Germinal center (tissue), 1 donor: ENCODE measurements at regions not wholly inside any gene's neighbourhood (a gene's known extent, or its start where the extent isn't known, plus 50 kb on each side); places are given as distances from the start of the nearest gene placed in this dataset.

ENCODE experiments used
- DNase-seq: peaks from one replicate; pipeline ENCODE4 v3.0.0; 2012; ENCODE audit warnings: mixed read lengths, low spot score

DNA sequence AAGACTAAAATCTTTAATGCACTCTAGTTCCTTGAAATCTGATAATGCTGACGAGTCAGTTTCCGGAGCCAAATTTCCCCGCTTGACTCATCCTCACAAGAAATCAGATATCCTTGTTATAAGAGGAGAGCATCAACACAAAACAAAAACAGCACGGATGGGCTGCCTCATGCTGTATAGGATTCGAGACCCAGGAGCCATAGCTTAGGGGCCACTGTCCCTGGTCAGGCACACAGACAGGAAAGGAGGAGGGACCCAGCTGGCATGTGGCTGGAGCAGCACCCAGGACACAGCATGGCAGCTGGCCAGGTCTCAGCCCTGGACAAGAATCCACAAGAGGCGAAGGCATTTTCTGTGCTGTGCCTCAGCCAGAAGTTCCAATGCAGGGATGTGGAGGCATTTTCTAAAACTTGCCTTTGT lies 110.2 kb upstream of the SPATA13 start:
- no peak for DNase-seq

DNA sequence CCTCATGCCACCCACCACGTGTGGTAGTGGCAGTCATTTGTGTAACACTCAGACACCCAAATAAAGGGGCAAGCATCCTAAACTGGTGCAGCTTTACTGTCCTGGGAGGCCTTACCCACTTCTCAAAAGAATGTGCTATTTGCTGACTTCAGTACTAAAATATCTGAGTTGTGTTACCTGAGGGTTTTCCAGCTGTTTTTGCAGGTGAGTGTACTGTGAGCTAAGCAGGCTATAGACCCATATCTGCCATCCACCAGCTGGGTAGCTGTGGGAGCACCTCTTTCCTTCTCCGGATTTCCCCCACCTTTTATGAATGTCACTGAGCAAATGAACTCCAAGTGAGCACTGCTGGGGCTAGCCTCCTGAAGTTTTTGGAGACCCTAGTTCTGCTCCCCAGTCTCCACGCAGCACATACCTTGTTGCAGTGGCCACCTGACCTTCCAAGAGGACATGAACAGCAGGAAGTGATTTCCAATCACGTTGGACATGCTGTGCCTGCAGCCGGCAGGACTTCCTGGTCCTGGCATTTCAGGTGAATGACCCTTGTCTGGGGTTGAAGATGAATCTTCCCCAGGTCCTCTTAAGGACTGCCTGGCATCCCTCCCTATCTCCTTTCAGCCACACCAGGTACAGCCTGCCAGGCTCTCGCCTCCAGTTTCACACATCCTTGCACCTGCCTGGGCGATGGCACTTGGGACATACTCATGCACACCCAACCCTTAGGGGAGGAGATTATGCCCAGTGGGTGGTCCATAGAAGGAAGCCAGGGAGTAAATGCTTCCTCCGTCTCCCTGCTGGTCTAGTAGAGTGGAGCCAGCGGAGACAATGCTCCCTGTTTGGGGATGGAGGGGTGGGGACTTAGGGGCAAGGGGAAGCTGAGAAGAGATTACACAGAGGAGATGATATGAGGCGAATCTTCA lies 109.5 kb upstream of the SPATA13 start:
- no peak for DNase-seq

DNA sequence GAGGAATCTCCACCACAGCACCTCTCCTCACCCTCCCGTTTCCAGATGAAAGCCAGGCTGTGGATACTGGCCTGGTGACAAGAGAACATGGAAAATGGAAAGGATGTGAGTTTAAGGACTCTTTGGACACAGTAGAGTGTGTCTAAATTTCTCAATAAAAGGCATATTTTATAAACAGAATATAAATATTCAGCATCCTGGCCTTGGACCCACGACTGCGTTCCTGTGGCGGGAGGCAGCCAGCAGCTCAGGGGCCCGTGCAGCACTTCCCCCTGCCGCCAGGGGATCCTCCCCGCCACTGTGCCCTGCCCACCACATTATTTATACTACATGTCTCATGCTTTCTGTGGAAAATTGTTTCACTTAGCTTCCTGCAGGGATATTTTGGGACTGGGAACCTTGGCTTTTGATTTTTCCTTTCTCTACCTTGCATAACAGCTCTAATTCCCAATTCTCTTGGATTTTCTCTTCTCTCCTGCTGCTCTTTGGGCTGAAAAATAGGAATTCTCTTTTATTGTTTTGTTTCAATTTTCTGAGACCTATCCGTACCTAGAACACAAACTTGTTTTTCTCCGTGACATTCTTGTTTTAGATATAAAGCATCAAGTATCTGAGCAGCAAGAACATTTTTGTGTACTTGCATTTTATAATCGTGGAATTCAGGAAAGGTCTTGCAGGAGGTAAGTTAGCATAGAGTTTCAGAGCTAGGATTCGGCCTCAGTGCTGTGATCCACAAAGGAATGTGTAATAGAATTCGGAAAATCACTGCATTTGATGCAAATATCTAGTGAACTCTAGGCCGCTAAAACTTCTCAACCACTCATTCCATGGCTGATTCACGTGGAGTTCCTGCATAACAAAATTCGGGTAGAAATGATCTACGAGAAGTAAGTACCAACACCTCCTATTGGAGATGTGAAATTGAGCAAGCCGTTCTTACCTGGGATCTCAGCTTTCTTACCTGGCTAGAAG lies 107.7 kb upstream of the SPATA13 start:
- DNase-seq, result no peak

DNA sequence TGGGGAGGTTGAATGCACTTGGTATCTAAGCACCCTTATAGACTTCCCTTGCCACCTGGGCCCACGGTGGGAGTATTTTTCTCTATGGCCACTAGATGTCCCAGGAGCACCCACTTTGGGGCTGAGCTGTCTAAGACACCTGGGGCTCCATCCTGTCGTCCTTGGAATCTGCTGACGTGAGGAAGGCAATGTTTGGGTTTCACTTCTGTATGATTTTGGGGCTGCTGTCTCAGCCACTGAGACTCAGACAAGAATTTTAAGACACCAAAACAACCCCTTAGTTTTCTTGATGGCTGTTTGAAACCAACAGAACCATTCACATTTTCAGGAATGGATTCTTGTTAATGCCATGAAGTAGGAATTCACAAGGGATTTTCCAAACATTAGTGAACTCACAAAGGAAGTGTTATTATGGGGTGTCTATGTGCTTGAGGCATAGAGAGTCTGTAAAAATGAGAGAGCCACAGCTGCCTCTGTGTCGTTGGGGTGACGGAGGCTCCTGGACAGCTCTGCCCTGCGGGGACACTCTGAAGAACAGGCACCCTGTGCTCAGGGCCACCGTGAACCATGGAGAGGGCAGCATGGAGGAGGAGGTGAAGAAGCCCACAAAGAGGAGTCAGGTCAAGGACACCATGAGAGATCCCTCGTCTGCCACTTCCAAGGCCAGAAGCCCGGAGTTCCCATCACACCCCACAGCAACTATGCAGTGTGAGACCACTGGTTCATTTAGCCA lies 106.8 kb upstream of the SPATA13 start:
- peak; percentile 74 for DNase-seq

DNA sequence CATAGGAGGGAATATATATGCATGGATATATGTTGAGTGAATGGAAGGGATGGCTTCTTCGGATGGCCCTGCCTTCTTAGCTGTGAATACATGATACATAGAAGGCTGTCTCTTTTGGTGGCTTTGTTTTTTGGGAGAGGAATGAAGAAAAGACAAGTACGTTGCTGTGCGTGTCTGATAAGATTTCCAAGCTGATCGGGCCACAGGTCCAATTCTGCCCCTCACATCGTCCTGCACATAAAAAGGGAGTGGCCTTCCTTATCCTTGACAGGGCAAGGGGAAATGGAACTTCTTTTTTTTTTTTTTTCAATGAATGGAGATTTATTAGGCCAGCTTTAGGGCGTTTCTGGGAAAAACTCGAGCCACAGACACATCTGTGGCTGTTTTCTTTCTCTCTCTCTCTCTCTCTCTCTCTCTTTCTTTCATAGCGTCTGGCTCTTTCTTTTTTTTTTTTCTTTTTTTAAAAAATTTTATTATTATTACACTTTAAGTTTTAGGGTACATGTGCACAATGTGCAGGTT lies 103.8 kb upstream of the SPATA13 start:
- DNase-seq, result no peak

DNA sequence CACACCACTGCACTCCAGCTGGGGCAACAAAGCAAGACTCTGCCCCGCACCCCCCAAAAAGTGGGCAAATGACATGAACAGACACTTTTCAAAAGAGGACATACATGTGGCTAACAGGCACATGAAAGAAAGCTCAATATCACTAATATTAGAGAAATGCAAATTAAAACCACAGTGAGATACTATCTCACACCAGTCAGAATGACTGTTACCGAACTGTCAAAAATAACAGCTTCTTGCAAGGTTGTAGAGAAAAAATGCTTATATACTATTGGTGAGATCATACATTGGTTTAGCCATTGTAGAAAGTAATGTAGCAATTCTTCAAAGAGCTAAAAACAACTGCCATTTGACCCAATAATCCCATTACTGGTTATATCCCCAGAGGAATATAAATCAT lies 99.5 kb upstream of the SPATA13 start:
- no peak for DNase-seq

DNA sequence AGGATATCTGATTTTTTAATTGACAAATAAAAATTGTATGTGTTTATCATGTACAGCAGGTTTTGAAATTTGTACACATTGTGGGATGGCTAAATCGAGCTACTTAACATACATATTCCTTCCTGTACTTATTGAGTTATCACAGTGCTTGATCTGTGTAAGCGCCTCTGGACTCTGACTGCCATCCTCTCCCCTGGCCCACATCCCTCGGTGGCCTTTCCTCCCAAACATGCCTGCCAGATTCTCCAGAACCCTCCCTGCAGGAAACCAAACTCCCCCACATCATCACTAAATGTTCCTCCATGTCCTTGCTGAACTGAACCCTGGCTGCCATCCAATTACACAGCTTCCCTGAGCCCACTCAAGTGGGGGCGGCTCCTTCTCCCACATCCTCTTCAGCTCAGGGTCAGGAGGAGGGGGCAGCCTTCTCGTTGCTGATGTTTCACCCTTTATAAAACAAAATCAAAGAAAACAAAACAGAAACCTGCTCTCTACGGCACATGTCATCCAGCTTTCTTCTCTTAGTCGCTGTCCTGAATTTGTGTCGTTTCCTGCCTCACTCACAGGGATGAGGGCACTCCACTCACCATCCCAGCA lies 97.1 kb upstream of the SPATA13 start:
- DNase-seq, result no peak

DNA sequence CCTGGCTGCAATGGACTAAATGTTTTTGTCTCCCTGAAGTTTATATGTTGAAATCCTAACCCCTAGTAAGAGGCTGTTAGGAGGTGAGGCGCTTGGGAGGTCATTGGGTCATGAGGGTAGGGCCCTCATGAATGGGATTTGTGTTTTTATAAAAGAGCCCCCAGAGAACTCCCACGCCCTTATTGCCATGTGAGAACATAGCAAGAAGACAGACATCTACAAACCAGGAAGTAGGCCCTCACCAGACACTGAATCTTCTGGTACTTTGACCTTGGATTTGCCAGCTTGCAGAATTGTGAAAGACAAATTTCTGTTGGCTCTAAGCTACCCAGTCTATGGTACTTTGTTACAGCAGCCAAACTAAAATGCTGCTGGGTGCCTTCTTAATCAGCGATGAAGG lies 96.1 kb upstream of the SPATA13 start:
- no peak for DNase-seq

DNA sequence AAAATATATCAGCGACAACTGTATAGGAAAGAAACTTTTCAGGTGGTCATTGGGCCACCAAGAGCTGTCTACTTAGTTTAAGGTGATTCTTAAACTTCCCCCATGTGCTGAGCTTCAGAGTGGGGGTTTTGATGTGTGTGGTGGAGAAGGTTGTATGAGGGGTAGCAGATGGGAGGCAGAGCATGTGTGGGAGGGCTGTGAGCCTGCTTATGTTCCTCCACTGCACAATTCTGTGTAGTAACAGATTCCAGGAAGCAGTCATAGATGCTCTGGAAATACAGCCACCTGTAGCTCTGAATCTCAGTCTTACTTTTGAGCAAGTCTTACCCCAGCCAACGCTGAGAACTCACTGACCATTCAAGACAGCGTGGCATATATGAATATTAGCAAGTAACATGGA lies 95.3 kb upstream of the SPATA13 start:
- DNase-seq, result no peak

DNA sequence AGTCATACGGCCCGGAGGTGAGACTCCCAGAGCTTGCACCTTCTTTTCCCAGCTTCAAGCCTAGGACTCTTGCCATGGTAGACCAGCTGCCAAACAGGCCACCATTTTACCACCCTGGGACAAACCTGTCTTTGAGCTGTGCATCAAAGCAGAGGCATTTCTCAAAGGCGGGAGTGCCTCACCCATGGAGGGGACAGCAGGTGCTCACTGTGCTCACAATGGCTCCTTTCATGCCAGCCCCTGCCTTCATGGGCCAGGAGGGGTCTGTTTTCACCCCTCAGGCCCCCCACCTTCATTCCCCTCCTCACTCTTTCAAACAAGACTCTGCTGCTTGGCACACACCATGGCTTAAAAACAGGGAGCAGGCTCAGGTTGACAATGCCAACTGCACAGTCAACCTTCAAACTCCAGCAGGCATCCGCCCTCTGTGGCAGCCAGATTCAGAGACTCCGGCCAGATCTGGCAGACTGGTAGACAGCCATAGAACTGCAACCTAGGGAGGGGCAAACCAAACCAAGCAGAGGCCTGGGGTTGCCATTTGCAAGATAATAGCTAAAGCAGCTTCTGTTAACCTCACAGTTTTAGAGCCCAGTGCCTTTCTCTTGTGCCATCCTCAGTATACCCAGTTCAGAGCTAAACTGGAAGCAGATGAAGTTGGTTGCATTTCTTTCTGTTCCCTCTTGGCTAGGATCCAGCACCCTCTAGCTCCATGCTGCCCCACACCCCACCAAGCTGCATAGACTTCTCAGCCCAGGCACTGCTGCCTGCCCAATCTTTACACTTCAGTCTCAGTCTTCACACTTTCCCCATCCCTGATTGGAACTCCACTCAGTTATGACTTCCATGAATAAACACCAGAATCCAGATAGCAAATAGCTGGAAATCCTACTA lies 93.9 kb upstream of the SPATA13 start:
- no peak for DNase-seq

DNA sequence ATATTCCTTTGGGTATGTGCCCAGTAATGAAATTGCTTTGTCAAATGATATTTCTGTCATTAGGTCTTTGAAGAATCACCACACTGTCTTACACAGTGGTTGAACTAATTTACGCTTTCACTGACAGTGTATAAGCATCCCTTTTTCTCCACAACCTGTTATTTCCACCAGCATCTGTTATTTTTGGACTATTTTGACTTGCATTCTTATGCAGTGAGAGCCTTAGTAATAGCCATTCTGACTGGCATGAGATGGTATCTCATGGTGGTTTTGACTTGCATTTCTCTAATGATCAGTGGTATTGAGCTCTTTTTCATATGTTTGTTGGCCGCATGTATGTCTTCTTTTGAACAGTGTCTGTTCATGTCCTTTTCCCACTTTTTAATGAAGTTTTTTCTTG lies 92.0 kb upstream of the SPATA13 start:
- DNase-seq, result no peak

DNA sequence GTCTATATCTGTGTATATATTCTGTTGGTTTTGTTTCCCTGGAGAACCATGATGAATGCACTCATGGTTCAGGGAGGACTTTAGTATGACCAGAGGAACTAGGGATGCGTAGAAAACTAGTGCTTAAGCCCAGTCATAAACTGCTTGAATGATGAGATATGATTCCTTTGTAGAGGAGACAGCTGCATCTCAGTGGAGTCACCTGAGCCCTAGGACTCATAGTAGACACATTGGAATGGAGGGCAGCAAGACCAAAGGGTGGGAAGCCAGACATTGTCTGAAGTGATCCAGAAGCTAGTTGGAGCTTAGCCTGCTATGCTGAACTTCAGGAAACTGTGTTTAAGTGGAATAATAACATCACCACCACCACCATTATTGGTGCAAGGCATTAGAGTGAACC lies 89.5 kb upstream of the SPATA13 start:
- no peak for DNase-seq

DNA sequence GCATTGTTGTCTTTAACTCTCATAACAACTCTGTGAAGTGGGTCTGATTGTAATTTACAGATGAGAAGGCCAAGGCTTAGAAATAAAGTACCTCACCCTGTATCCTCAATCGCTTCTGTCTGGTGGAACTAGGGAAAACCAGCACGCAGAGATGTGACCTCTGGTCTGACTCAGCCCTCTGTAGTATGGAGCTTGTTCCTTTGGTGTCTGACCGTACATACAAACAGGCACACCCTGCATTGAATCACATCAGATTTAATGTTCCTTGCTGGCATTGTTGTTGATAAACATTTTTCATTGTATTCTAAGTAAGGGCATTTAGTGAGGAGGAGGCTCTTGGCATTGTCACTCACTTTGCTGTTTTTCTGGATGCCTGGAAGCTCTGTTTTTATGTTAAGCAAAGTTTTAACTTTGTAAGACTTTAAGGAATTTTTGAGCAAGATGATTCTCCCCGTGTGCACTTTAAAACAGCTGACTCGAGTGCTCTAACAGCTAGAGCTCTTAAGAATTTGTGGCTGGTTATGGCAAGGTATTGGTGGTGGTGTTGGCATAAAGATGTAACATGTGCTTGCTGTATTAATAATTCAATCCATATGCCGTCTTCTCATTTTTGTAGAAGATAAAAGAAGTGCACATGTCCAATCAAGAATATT lies 89.0 kb upstream of the SPATA13 start:
- DNase-seq, result no peak

DNA sequence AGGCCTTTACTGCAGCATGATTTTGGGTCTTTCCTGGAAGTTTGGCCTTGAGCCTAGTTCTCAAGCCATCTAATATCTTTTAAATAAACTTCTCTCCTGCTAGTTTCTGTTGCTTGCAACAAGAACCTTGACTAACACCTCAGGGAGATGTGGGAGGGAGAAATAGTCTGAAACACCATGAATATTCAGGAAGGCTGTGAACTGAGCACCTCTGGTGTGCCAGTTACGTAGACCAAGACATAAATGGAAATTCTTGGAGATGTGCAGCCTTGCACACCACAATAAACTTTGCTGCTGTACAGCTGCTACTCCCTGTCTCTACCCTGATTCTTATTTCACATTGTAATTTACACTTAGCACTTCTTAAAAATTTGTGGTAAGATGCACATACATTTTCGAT lies 86.9 kb upstream of the SPATA13 start:
- no peak for DNase-seq

DNA sequence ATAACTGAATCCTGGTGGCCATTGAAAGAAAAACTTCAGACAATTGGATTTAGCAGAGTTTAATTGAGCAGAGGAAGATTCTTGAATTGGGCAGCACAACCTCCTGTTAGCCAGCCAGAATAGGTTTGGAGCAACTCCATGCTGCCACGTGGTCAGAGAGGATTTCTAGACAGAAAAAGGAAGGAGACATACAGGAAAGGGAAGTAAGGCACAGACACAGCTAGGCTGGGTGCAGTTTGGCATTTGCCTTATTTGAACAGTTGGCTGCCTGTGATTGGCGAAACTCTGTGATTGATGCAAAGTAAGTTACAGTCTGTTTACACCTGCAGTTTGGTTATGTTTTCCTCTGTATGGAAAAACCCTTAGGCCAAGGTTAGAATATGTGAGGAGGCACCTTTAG lies 85.8 kb upstream of the SPATA13 start:
- no peak for DNase-seq

DNA sequence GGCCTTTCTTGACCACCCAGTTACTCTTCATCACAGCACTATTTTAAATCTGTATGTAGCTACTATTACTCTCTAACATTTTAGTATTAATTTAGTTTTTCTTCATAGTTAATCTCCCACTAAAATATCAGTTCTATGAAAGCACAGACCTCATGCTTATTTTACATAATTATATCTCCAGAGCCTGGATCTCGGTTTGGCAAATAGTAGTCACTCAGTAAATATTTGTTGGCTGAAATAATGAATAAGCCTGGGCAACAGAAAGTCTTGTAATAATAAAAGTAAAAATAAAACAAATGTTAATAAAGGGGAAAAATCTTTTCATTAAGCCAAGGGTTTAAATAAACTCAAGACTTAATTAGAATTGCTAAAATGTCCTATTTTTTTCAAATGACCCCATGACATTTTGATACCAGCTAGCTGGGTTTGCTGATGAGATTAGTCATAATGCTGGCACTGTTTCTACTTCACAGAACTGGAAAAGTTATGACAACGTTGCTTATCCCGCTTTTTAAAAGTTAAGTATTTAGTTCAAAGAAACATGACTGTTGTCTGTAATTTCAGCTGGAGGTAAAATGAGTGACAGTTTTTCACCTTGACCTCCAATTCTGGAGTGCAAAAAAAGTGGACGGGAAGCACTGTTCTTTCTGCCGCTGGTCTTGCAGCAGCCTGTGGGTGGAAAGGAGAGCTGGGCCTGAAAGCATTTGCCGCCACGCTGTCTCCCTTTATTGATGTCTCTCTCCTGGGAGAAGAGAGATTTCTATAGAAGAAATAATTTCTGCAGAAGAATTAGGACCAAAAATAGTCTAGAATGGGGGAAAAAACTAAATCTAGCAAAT lies 85.2 kb upstream of the SPATA13 start:
- DNase-seq, result no peak

DNA sequence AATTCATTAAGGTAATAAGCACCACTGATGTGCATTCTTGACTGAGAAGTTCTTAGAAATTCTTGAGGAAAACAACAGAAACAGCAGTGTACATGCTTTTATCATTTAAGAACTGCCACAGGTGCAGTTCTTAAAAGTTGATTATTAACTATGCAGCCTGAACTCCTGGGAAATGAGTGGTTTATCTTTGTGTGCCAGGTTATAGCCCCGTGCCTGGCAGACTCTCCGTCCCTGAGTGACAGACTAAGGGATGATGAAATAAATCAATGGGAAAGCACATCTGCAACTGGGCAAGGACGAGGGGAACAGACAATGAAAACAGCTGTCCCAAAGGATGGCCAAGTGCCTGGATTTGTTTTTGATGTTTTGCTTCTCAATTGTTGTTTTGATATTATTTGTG lies 84.4 kb upstream of the SPATA13 start:
- DNase-seq, result no peak

DNA sequence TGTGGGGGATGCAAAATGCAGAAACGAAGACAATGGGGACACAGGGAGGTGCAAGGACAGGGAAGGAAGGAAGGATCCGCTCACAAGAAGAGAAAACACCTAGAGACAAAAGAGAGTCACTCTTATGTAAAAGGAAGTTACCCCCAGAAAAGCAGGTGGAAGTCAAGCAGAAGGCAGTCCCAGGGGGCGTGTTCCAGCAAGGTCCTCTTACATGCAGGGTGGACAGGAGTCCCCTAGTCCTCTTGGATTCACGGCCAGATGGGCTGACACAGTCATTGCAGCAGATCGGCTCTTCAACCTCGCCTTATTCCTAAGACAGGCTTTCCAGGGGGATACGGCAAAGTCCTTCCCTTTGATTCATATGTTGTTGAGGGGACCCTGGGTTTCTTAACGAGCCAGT lies 83.9 kb upstream of the SPATA13 start:
- DNase-seq, result no peak

DNA sequence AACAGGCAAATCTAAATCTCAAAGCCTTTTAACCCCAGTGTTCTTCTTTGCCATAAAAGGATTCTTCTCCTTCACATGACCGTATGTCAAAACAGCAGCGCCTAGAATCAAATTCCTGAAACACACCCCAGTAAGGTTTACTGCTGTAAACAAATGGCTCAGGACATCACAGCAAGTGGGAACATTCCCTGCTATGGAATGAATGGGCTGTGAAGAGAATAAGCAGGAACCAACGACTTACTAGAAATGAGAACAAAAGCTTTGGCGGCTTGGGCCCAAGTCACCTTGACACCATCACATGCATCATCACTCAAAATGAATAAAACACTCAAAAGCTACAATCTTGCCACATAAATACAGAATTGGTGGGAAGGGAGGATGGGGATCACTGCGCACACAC lies 80.4 kb upstream of the SPATA13 start:
- no peak for DNase-seq
